AG04450 (cell line): ENCODE measurements at regions not wholly inside any gene's neighbourhood (a gene's known extent, or its start where the extent isn't known, plus 50 kb on each side); places are given as distances from the start of the nearest gene placed in this dataset.

Experiments
- CTCF ChIA-PET: fragments of 300-600, 350-600 bp; formaldehyde crosslinking; extraction: SDS; loops from one replicate; lab custom pipeline; 2022; ENCODE audit warnings: antibody characterized with exemption, inconsistent platforms; lab: Charles Lee
- POLR2A ChIA-PET: fragments of 350-600 bp; formaldehyde crosslinking; extraction: SDS; loops from one replicate; lab custom pipeline; 2021; ENCODE audit warnings: antibody characterized with exemption, inconsistent platforms; lab: Yijun Ruan, JAX
- DNase-seq: peaks from one replicate; pipeline ENCODE4 v3.0.0-alpha.2; 2011; ENCODE audit warnings: low read depth, low spot score
- H3K27ac ChIP-seq: one replicate; pipeline ENCODE4 v1.5.1; 2012; ENCODE audit warnings: low read depth, low read length, control low read depth
- H3K27me3 ChIP-seq: one replicate; pipeline ENCODE4 v1.6.0; 2012; ENCODE audit warnings: low read length; ENCODE audit not compliant: control insufficient read depth, insufficient read depth
- H3K4me3 ChIP-seq: 2 replicates; pipeline ENCODE4 v1.5.1; 2011; ENCODE audit warnings: mild to moderate bottlenecking, low read depth, low read length, control low read depth
- H3K9me3 ChIP-seq: 2 replicates; pipeline ENCODE4 v1.5.1; 2012; ENCODE audit warnings: low read length; ENCODE audit not compliant: control insufficient read depth, insufficient read depth
- CTCF ChIP-seq: IDR thresholded peaks from 2 replicates; pipeline ENCODE4 v1.5.1; 2011; ENCODE audit warnings: low read depth, low read length, control low read depth, inconsistent platforms

DNA sequence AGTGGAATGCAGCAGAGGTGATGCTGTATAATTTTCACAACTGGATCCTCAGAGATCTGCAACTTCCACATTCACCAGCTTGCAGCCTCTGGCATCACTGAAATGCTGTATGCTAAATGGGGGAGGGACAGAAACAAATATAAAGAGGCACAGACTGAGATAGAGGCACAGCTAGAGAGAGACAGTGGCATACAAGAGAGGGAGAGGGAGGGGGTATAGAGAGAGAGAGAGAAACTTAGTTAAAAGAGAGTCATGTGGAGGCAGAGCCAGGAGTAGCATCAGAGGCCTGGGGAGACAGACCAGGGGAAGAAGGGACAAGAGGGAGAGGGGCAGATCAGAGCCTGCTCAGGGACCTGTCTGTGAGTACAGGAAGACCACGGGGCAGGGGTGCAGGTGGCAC, 84.5 kb upstream of the GRIK3 start:
- H3K4me3 ChIP-seq = no peak overlapping the region
- no peak overlapping the region for H3K27ac ChIP-seq
- TF ChIP-seq CTCF = no peak
- no peaks in the 10 kb centered on the region for H3K9me3 ChIP-seq
- ChIA-PET POLR2A (no interaction called here), CTCF (no interaction called here)
- H3K27me3 ChIP-seq = no peaks in the 10 kb centered on the region
- no peak for DNase-seq

DNA sequence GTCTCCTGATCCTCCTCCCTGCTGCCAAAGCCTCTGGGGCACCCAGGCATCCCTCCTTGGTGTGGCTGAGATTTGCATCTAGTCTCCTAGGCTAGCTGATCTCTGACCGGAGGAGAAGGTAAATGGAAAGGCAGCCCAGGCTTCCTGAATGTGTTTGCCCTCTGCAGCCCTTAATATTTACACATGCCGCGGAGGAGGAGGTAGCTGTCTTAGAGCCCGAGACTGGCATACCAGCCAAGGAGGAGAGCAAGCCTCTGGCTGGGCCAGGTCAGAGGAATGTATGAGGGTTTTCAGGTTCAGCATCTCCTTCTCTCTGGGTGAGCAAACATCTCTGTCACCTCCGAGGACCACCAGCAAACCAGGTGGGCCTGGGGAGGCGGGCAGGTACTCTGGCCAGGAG, 86.0 kb upstream of the GRIK3 start:
- H3K27ac ChIP-seq = no peak overlapping the region
- CTCF ChIA-PET = no interaction called here
- POLR2A ChIA-PET = no interaction called here
- H3K9me3 ChIP-seq = no peaks in the 10 kb centered on the region
- TF ChIP-seq CTCF = no peak
- no peak for DNase-seq
- H3K4me3 ChIP-seq = no peak overlapping the region
- H3K27me3 ChIP-seq = no peaks in the 10 kb centered on the region

GRCh38 chr1:37123276-37124115, 89.2 kb upstream of the GRIK3 start:
- ChIA-PET CTCF (no interaction called here), POLR2A (no interaction called here)
- no peak for DNase-seq
- Histone ChIP-seq H3K4me3 (no peak overlapping the region), H3K27me3 (no peaks in the 10 kb centered on the region), H3K27ac (no peak overlapping the region), H3K9me3 (no peaks in the 10 kb centered on the region)
- no peak for TF ChIP-seq CTCF

DNA sequence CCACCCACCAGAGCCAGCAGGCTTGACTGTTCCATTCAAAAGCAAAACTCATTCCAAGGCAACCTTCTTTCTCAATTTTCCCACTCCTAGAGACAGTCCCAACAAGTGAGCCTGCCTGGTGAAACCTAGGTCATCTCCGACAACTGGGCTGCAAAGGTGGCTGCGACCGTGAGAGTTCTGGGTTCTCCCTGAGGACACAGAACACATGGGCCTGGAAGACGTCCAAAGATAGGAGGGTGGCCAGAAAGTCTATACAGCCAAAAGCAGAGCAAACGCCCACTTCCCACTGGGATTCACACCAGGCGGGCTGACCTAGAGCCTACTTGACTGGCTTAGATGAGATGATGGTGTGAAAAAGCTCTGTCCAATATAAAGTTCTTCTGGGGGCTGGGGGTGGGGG, 90.2 kb upstream of the GRIK3 start:
- Histone ChIP-seq H3K4me3 (no peak overlapping the region), H3K9me3 (no peaks in the 10 kb centered on the region), H3K27me3 (no peaks in the 10 kb centered on the region), H3K27ac (no peak overlapping the region)
- no peak for TF ChIP-seq CTCF
- ChIA-PET POLR2A (no interaction called here), CTCF (interaction anchor here (0.6 kb wide), 1 partner anchor 1513 kb away, joined by 3 read pairs; no protein-coding TSS in a partner anchor)
- DNase-seq = no peak

- CTCF ChIA-PET = no interaction called here
- Histone ChIP-seq H3K27me3 (no peaks in the 10 kb centered on the region), H3K27ac (no peak overlapping the region), H3K9me3 (no peaks in the 10 kb centered on the region), H3K4me3 (no peak overlapping the region)
- DNase-seq = no peak
- POLR2A ChIA-PET = no interaction called here
- no peak for TF ChIP-seq CTCF
These were observed 91.0 kb upstream of the GRIK3 start for GRCh38 chr1:37125295-37125694.
